ENCODE measurements at regions not wholly inside any gene's neighbourhood (a gene's known extent, or its start where the extent isn't known, plus 50 kb on each side); places are given as distances from the start of the nearest gene placed in this dataset.
A peak's percentile ranks its signal among the peaks of the same experiment; 100 is the strongest.

GRCh38 chr22:25370322-25370721, 150.9 kb downstream of the CRYBB2 start:
- H3K79me2 ChIP-seq (replicated peaks; ENCODE audit: insufficient read depth): 0 out of 2 replicates have a peak, but pooled peaks cover 12% of the 10 kb centered on the region

More at GRCh38 chr22:25370322-25370721, 150.9 kb downstream of the CRYBB2 start:
- H3K4me3 Mint-ChIP-seq: no peak overlapping the region
- H3K27ac Mint-ChIP-seq: no peak overlapping the region
- no peaks in the 10 kb centered on the region for H3F3A ChIP-seq (replicated peaks; ENCODE audit: low read depth)
- H3K27me3 Mint-ChIP-seq (ENCODE audit: insufficient read depth, low read depth, poor library complexity): peaks cover 3% of the 10 kb centered on the region
- no peak overlapping the region for H3K27ac ChIP-seq (ENCODE audit: low read depth)
- H3K4me1 Mint-ChIP-seq: peaks cover 12% of the 10 kb centered on the region
- no peaks in the 10 kb centered on the region for H3K27me3 ChIP-seq (ENCODE audit: insufficient read depth)
- peaks cover 6% of the 10 kb centered on the region; the same call in 1 of the 3 replicates for H3K36me3 Mint-ChIP-seq (ENCODE audit: low read depth)
- H3K36me3 ChIP-seq (ENCODE audit: insufficient read depth): no peaks in the 10 kb centered on the region
- peaks cover 6% of the 10 kb centered on the region for H4K20me1 ChIP-seq (replicated peaks; ENCODE audit: insufficient read depth)
- TF ChIP-seq STAT1 (IDR thresholded peaks at IDR 0.05; ENCODE audit: unreplicated experiment): no peak
- no peak for TF ChIP-seq ETS1 (IDR thresholded peaks at IDR 0.05)
- TF ChIP-seq ZNF114 (CRISPR knock-in tag; IDR thresholded peaks at IDR 0.05): no peak
- TF ChIP-seq JUNB (IDR thresholded peaks at IDR 0.05; ENCODE audit: unreplicated experiment): no peak
- TF ChIP-seq EZH2phosphoT487 (IDR thresholded peaks at IDR 0.05; ENCODE audit: unreplicated experiment): no peak
- no peak for TF ChIP-seq NANOG (IDR thresholded peaks at IDR 0.05; ENCODE audit: borderline replicate concordance)
- no peak for TF ChIP-seq ZNF331 (CRISPR knock-in tag; IDR thresholded peaks at IDR 0.05; ENCODE audit: low read depth)
- no peak for TF ChIP-seq CREB1 (CRISPR knock-in tag; IDR thresholded peaks at IDR 0.05; ENCODE audit: low read depth)
- no peak for TF ChIP-seq EZH2 (IDR thresholded peaks at IDR 0.05; ENCODE audit: low read depth, unreplicated experiment)
- no peak for TF ChIP-seq CTCF (conservative IDR thresholded peaks at IDR 0.05; ENCODE audit: low read depth in 2 of 2)
- TF ChIP-seq ZNF462 (CRISPR knock-in tag; IDR thresholded peaks at IDR 0.05): no peak
- TF ChIP-seq REST (IDR thresholded peaks at IDR 0.05; ENCODE audit: unreplicated experiment): no peak
- ATAC-seq (no peak), DNase-seq (ENCODE audit: low spot score) (peak; percentile 38)
- H3K4me3 ChIP-seq: no peak overlapping the region
- H3K9me2 ChIP-seq (ENCODE audit: insufficient read depth): no peaks in the 10 kb centered on the region
- 0 out of 2 replicates have a peak, but pooled peaks cover 5% of the 10 kb centered on the region for H3K4me1 ChIP-seq (ENCODE audit: insufficient read depth)
- no peak overlapping the region for H2AFZ ChIP-seq
- no peaks in the 10 kb centered on the region for H3K9me3 Mint-ChIP-seq
- no peak overlapping the region for H3K4me2 ChIP-seq

All from GM23338 (cell line).